HepG2 (cell line): ENCODE measurements at regions not wholly inside any gene's neighbourhood (a gene's known extent, or its start where the extent isn't known, plus 50 kb on each side); places are given as distances from the start of the nearest gene placed in this dataset.

Experiments used
- CAMTA2 ChIP-seq: sonication (generic); formaldehyde crosslinking; IDR thresholded peaks from 2 replicates; pipeline ENCODE4 v1.4.0; 2020; ENCODE audit warnings: mild to moderate bottlenecking, missing genetic modification reagents, borderline replicate concordance
- CEBPB ChIP-seq: IDR thresholded peaks from 2 replicates; pipeline ENCODE4 v1.6.1; 2011; ENCODE audit warnings: low read depth, low read length, improper control_type of control experiment, borderline replicate concordance
- JUND ChIP-seq: sonication (generic); formaldehyde crosslinking; IDR thresholded peaks from 2 replicates; pipeline ENCODE4 v1.8.0; 2022; ENCODE audit warnings: mild to moderate bottlenecking, missing genetic modification reagents
- LRRFIP1 ChIP-seq: sonication (generic); formaldehyde crosslinking; conservative IDR thresholded peaks from 2 replicates; pipeline ENCODE4 v1.4.0; 2020; ENCODE audit warnings: missing genetic modification reagents
- NCOA5 ChIP-seq: sonication (generic); formaldehyde crosslinking; IDR thresholded peaks from 2 replicates; pipeline ENCODE4 v1.4.0; 2020; ENCODE audit warnings: missing genetic modification reagents
- RBAK ChIP-seq: sonication (generic); formaldehyde crosslinking; IDR thresholded peaks from 2 replicates; pipeline ENCODE4 v1.5.1; 2020; ENCODE audit warnings: mild to moderate bottlenecking, missing genetic modification reagents
- SMC3 ChIP-seq: IDR thresholded peaks from 2 replicates; pipeline ENCODE4 v1.6.1; 2011; ENCODE audit warnings: low read length, improper control_type of control experiment
- SOX6 ChIP-seq, 2 experiments: fragments of 450-650 bp in 1 of 2; sonication (generic) in 1 of 2; formaldehyde crosslinking in 1 of 2; IDR thresholded peaks; 2 replicates each; pipeline versions ENCODE4 v1.4.0 to v1.6.1; 2017 to 2020; ENCODE audit warnings: antibody characterized with exemption in 1 of 2, mild to moderate bottlenecking in 1 of 2, missing genetic modification reagents in 1 of 2
- SP5 ChIP-seq: IDR thresholded peaks from 2 replicates; pipeline ENCODE4 v1.6.1; 2016; ENCODE audit warnings: low read depth, borderline replicate concordance
- SRY ChIP-seq: sonication (generic); formaldehyde crosslinking; IDR thresholded peaks from 2 replicates; pipeline ENCODE4 v1.8.0; 2022; ENCODE audit warnings: mild to moderate bottlenecking, missing genetic modification reagents
- U2AF1 ChIP-seq: fragments of 200-400 bp; formaldehyde crosslinking; optimal IDR thresholded peaks from 2 replicates; pipeline ENCODE3; 2017; ENCODE audit warnings: mild to moderate bottlenecking, low read depth, low read length
- ZBTB42 ChIP-seq: sonication (generic); formaldehyde crosslinking; IDR thresholded peaks from 2 replicates; pipeline ENCODE4 v1.5.0; 2020; ENCODE audit warnings: mild to moderate bottlenecking, missing genetic modification reagents
- ZNF337 ChIP-seq: sonication (generic); formaldehyde crosslinking; IDR thresholded peaks from 2 replicates; pipeline ENCODE4 v1.5.1; 2020; ENCODE audit warnings: missing genetic modification reagents, low read depth, mild to moderate bottlenecking, borderline replicate concordance
- ZNF431 ChIP-seq: sonication (generic); formaldehyde crosslinking; IDR thresholded peaks from 2 replicates; pipeline ENCODE4 v1.9.0; 2022; ENCODE audit warnings: missing genetic modification reagents, low read depth, mild to moderate bottlenecking, borderline replicate concordance
- ZNF510 ChIP-seq: sonication (generic); formaldehyde crosslinking; IDR thresholded peaks from 2 replicates; pipeline ENCODE4 v1.4.0; 2020; ENCODE audit warnings: low read depth, mild to moderate bottlenecking, missing genetic modification reagents
- TF ChIP-seq, protein P1 (sequence below): sonication (generic); formaldehyde crosslinking; IDR thresholded peaks from 2 replicates; pipeline ENCODE4 v1.4.0; 2020; ENCODE audit warnings: missing genetic modification reagents
- TF ChIP-seq, protein P2 (sequence below): sonication (generic); formaldehyde crosslinking; IDR thresholded peaks from 2 replicates; pipeline ENCODE4 v1.8.1; 2022; ENCODE audit warnings: low read depth, mild to moderate bottlenecking, missing genetic modification reagents
- TF ChIP-seq, protein P3 (sequence below): sonication (generic); formaldehyde crosslinking; IDR thresholded peaks from 2 replicates; pipeline ENCODE4; 2020; ENCODE audit warnings: missing genetic modification reagents, mild to moderate bottlenecking, borderline replicate concordance
- TF ChIP-seq, protein P4 (sequence below): IDR thresholded peaks from 2 replicates; pipeline ENCODE4 v1.6.1; 2012; ENCODE audit warnings: inconsistent platforms

GRCh38 chr5:136769900-136770684, 404.7 kb upstream of the TRPC7 start (continued):
- TF ChIP-seq, protein P1, sequence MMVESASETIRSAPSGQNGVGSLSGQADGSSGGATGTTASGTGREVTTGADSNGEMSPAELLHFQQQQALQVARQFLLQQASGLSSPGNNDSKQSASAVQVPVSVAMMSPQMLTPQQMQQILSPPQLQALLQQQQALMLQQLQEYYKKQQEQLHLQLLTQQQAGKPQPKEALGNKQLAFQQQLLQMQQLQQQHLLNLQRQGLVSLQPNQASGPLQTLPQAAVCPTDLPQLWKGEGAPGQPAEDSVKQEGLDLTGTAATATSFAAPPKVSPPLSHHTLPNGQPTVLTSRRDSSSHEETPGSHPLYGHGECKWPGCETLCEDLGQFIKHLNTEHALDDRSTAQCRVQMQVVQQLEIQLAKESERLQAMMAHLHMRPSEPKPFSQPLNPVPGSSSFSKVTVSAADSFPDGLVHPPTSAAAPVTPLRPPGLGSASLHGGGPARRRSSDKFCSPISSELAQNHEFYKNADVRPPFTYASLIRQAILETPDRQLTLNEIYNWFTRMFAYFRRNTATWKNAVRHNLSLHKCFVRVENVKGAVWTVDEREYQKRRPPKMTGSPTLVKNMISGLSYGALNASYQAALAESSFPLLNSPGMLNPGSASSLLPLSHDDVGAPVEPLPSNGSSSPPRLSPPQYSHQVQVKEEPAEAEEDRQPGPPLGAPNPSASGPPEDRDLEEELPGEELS: no peak
- TF ChIP-seq, protein P2, sequence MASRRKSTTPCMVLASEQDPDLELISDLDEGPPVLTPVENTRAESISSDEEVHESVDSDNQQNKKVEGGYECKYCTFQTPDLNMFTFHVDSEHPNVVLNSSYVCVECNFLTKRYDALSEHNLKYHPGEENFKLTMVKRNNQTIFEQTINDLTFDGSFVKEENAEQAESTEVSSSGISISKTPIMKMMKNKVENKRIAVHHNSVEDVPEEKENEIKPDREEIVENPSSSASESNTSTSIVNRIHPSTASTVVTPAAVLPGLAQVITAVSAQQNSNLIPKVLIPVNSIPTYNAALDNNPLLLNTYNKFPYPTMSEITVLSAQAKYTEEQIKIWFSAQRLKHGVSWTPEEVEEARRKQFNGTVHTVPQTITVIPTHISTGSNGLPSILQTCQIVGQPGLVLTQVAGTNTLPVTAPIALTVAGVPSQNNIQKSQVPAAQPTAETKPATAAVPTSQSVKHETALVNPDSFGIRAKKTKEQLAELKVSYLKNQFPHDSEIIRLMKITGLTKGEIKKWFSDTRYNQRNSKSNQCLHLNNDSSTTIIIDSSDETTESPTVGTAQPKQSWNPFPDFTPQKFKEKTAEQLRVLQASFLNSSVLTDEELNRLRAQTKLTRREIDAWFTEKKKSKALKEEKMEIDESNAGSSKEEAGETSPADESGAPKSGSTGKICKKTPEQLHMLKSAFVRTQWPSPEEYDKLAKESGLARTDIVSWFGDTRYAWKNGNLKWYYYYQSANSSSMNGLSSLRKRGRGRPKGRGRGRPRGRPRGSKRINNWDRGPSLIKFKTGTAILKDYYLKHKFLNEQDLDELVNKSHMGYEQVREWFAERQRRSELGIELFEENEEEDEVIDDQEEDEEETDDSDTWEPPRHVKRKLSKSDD: no peak
- no peak for TF ChIP-seq JUND (CRISPR knock-in tag)
- TF ChIP-seq LRRFIP1 (CRISPR knock-in tag): no peak
- no peak for TF ChIP-seq ZBTB42 (CRISPR knock-in tag)
- TF ChIP-seq SOX6 (IDR thresholded peaks at IDR 0.05): no peak
- no peak for TF ChIP-seq SOX6 (CRISPR knock-in tag; IDR thresholded peaks at IDR 0.05)
- TF ChIP-seq SP5 (CRISPR knock-in tag): no peak
- peak; percentile 63; the same call in 1 of the 2 replicates for TF ChIP-seq SMC3
- no peak for TF ChIP-seq ZNF510
- TF ChIP-seq RBAK (CRISPR knock-in tag): no peak
- TF ChIP-seq CEBPB: peak; percentile 31; the same call in 1 of the 2 replicates
- no peak for TF ChIP-seq CAMTA2
- TF ChIP-seq U2AF1: no peak
- TF ChIP-seq SRY: no peak
- TF ChIP-seq NCOA5: no peak
- no peak for TF ChIP-seq ZNF337
- no peak for TF ChIP-seq ZNF431 (CRISPR knock-in tag)
- TF ChIP-seq, protein P3, sequence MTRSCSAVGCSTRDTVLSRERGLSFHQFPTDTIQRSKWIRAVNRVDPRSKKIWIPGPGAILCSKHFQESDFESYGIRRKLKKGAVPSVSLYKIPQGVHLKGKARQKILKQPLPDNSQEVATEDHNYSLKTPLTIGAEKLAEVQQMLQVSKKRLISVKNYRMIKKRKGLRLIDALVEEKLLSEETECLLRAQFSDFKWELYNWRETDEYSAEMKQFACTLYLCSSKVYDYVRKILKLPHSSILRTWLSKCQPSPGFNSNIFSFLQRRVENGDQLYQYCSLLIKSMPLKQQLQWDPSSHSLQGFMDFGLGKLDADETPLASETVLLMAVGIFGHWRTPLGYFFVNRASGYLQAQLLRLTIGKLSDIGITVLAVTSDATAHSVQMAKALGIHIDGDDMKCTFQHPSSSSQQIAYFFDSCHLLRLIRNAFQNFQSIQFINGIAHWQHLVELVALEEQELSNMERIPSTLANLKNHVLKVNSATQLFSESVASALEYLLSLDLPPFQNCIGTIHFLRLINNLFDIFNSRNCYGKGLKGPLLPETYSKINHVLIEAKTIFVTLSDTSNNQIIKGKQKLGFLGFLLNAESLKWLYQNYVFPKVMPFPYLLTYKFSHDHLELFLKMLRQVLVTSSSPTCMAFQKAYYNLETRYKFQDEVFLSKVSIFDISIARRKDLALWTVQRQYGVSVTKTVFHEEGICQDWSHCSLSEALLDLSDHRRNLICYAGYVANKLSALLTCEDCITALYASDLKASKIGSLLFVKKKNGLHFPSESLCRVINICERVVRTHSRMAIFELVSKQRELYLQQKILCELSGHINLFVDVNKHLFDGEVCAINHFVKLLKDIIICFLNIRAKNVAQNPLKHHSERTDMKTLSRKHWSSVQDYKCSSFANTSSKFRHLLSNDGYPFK: no peak
- TF ChIP-seq, protein P4, sequence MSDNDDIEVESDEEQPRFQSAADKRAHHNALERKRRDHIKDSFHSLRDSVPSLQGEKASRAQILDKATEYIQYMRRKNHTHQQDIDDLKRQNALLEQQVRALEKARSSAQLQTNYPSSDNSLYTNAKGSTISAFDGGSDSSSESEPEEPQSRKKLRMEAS: no peak
